ENCODE measurements at regions not wholly inside any gene's neighbourhood (a gene's known extent, or its start where the extent isn't known, plus 50 kb on each side); places are given as distances from the start of the nearest gene placed in this dataset.

GRCh38 chr6:6728169-6728941, 139.8 kb downstream of the LY86 start:
- no peak overlapping the region for H3K4me3 ChIP-seq
- no peaks in the 10 kb centered on the region for H3K27me3 ChIP-seq
- H3K27ac ChIP-seq = no peak overlapping the region
- TF ChIP-seq POLR2A (IDR thresholded peaks at IDR 0.05) (no peak), CTCF (IDR thresholded peaks at IDR 0.05) (no peak)
- H3K36me3 ChIP-seq = no peaks in the 10 kb centered on the region
- no peak for DNase-seq
- H3K4me1 ChIP-seq = peaks cover 0 to 22% (median 3%) of the 10 kb centered on the region in 4 donors
- no peaks in the 10 kb centered on the region for H3K9me3 ChIP-seq

- Histone ChIP-seq H3K27ac (no peak overlapping the region), H3K4me3 (no peak overlapping the region), H3K36me3 (no peaks in the 10 kb centered on the region), H3K4me1 (peaks cover 0 to 8% (median 2%) of the 10 kb centered on the region in 4 donors), H3K9me3 (no peaks in the 10 kb centered on the region), H3K27me3 (no peaks in the 10 kb centered on the region)
- TF ChIP-seq CTCF (IDR thresholded peaks at IDR 0.05) (no peak), POLR2A (IDR thresholded peaks at IDR 0.05) (no peak)
- no peak for DNase-seq
Observed at GRCh38 chr6:6729971-6730370, 141.5 kb downstream of the LY86 start.

GRCh38 chr6:6730831-6731230, 142.3 kb downstream of the LY86 start:
- no peak for DNase-seq
- Histone ChIP-seq H3K9me3 (no peaks in the 10 kb centered on the region), H3K27me3 (no peaks in the 10 kb centered on the region), H3K4me3 (no peak overlapping the region), H3K27ac (no peak overlapping the region), H3K4me1 (no peaks in the 10 kb centered on the region), H3K36me3 (no peaks in the 10 kb centered on the region)
- no peak for TF ChIP-seq CTCF (IDR thresholded peaks at IDR 0.05)
- no peak for TF ChIP-seq POLR2A (IDR thresholded peaks at IDR 0.05)

- H3K36me3 ChIP-seq = no peaks in the 10 kb centered on the region
- DNase-seq = no peak
- no peaks in the 10 kb centered on the region for H3K4me1 ChIP-seq
- H3K27me3 ChIP-seq = no peaks in the 10 kb centered on the region
- no peak overlapping the region for H3K4me3 ChIP-seq
- H3K27ac ChIP-seq = no peak overlapping the region
- TF ChIP-seq CTCF (IDR thresholded peaks at IDR 0.05) (no peak), POLR2A (IDR thresholded peaks at IDR 0.05) (no peak)
- no peaks in the 10 kb centered on the region for H3K9me3 ChIP-seq
Observed at GRCh38 chr6:6734479-6735465, 146.3 kb downstream of the LY86 start.

- no peaks in the 10 kb centered on the region for H3K36me3 ChIP-seq
- H3K27me3 ChIP-seq = no peaks in the 10 kb centered on the region
- peak in 2 of 3 donors; percentile 67 to 70 for DNase-seq
- TF ChIP-seq CTCF (IDR thresholded peaks at IDR 0.05) = peak in 1 of 6 experiments; percentile 4
- TF ChIP-seq POLR2A (IDR thresholded peaks at IDR 0.05) = no peak
- H3K4me1 ChIP-seq = no peaks in the 10 kb centered on the region
- H3K9me3 ChIP-seq = no peaks in the 10 kb centered on the region
- H3K4me3 ChIP-seq = peak overlapping the region in 3 of 4 donors; percentile 21 to 43 (median 40)
- H3K27ac ChIP-seq = peak overlapping the region in 1 of 4 donors; percentile 15
Observed at GRCh38 chr6:6736791-6737654, 148.5 kb downstream of the LY86 start.
